ENCODE measurements at regions not wholly inside any gene's neighbourhood (a gene's known extent, or its start where the extent isn't known, plus 50 kb on each side); places are given as distances from the start of the nearest gene placed in this dataset.

- H3K36me3 ChIP-seq (ENCODE audit: insufficient read depth): no peaks in the 10 kb centered on the region
- no peak overlapping the region for H3K4me2 ChIP-seq
- H3K4me3 ChIP-seq (IDR thresholded peaks at IDR 0.05; ENCODE audit: insufficient read depth, low read depth, low read length): no peak overlapping the region
- no peak overlapping the region for H3K9ac ChIP-seq
- H3K4me1 ChIP-seq (ENCODE audit: low read depth, poor library complexity, severe bottlenecking): no peaks in the 10 kb centered on the region
- H4K20me1 ChIP-seq (ENCODE audit: insufficient read depth): no peaks in the 10 kb centered on the region
- no peak for TF ChIP-seq CTCF (conservative IDR thresholded peaks at IDR 0.05; ENCODE audit: low read depth, low read length)
- H2AFZ ChIP-seq (ENCODE audit: low read depth): no peak overlapping the region
- no peaks in the 10 kb centered on the region for H3K79me2 ChIP-seq (ENCODE audit: insufficient read depth, low read depth)
- H3K27ac ChIP-seq: no peak overlapping the region
- no peaks in the 10 kb centered on the region for H3K27me3 ChIP-seq (ENCODE audit: insufficient read depth, low read depth)
Observed at GRCh38 chr10:83702731-83703130, 436.6 kb upstream of the GHITM start.

GRCh38 chr10:83706120-83706519 is 433.2 kb upstream of the GHITM start:
- Histone ChIP-seq H4K20me1 (ENCODE audit: insufficient read depth) (no peaks in the 10 kb centered on the region), H3K27ac (no peak overlapping the region), H3K4me1 (ENCODE audit: low read depth, poor library complexity, severe bottlenecking) (no peaks in the 10 kb centered on the region), H3K79me2 (ENCODE audit: insufficient read depth, low read depth) (no peaks in the 10 kb centered on the region), H3K9ac (no peak overlapping the region), H3K36me3 (ENCODE audit: insufficient read depth) (no peaks in the 10 kb centered on the region), H3K4me3 (IDR thresholded peaks at IDR 0.05; ENCODE audit: insufficient read depth, low read depth, low read length) (no peak overlapping the region), H2AFZ (ENCODE audit: low read depth) (no peak overlapping the region), H3K4me2 (no peak overlapping the region), H3K27me3 (ENCODE audit: insufficient read depth, low read depth) (no peaks in the 10 kb centered on the region)
- TF ChIP-seq CTCF (conservative IDR thresholded peaks at IDR 0.05; ENCODE audit: low read depth, low read length): no peak

- H3K27ac ChIP-seq: no peak overlapping the region
- H3K79me2 ChIP-seq (ENCODE audit: insufficient read depth, low read depth): no peaks in the 10 kb centered on the region
- no peak overlapping the region for H3K4me2 ChIP-seq
- no peaks in the 10 kb centered on the region for H3K36me3 ChIP-seq (ENCODE audit: insufficient read depth)
- H3K9ac ChIP-seq: no peak overlapping the region
- no peak for TF ChIP-seq CTCF (conservative IDR thresholded peaks at IDR 0.05; ENCODE audit: low read depth, low read length)
- no peak overlapping the region for H2AFZ ChIP-seq (ENCODE audit: low read depth)
- H3K27me3 ChIP-seq (ENCODE audit: insufficient read depth, low read depth): no peaks in the 10 kb centered on the region
- no peak overlapping the region for H3K4me3 ChIP-seq (IDR thresholded peaks at IDR 0.05; ENCODE audit: insufficient read depth, low read depth, low read length)
- H3K4me1 ChIP-seq (ENCODE audit: low read depth, poor library complexity, severe bottlenecking): no peaks in the 10 kb centered on the region
- no peaks in the 10 kb centered on the region for H4K20me1 ChIP-seq (ENCODE audit: insufficient read depth)
Observed at GRCh38 chr10:83706952-83707582, 432.2 kb upstream of the GHITM start.

GRCh38 chr10:83713423-83713822 is 425.9 kb upstream of the GHITM start:
- Histone ChIP-seq H3K4me1 (ENCODE audit: low read depth, poor library complexity, severe bottlenecking) (no peaks in the 10 kb centered on the region), H3K27me3 (ENCODE audit: insufficient read depth, low read depth) (no peaks in the 10 kb centered on the region), H3K9ac (no peak overlapping the region), H3K36me3 (ENCODE audit: insufficient read depth) (no peaks in the 10 kb centered on the region), H4K20me1 (ENCODE audit: insufficient read depth) (no peaks in the 10 kb centered on the region), H3K79me2 (ENCODE audit: insufficient read depth, low read depth) (no peaks in the 10 kb centered on the region), H3K4me3 (IDR thresholded peaks at IDR 0.05; ENCODE audit: insufficient read depth, low read depth, low read length) (no peak overlapping the region), H3K27ac (no peak overlapping the region), H2AFZ (ENCODE audit: low read depth) (no peak overlapping the region), H3K4me2 (no peak overlapping the region)
- TF ChIP-seq CTCF (conservative IDR thresholded peaks at IDR 0.05; ENCODE audit: low read depth, low read length): no peak

Measured in KMS-11 (cell line).